DMS79 (cell line): ENCODE measurements at regions not wholly inside any gene's neighbourhood (a gene's known extent, or its start where the extent isn't known, plus 50 kb on each side); places are given as distances from the start of the nearest gene placed in this dataset.
"Not testable (repeated sequence)": the region's sequence is repeated elsewhere in the genome, so short reads cannot be mapped to it uniquely, and the experiment has no call there.

Experiments
- DNase-seq: peaks from one replicate; lab custom pipeline; 2025; lab: John Stamatoyannopoulos, UW

DNA sequence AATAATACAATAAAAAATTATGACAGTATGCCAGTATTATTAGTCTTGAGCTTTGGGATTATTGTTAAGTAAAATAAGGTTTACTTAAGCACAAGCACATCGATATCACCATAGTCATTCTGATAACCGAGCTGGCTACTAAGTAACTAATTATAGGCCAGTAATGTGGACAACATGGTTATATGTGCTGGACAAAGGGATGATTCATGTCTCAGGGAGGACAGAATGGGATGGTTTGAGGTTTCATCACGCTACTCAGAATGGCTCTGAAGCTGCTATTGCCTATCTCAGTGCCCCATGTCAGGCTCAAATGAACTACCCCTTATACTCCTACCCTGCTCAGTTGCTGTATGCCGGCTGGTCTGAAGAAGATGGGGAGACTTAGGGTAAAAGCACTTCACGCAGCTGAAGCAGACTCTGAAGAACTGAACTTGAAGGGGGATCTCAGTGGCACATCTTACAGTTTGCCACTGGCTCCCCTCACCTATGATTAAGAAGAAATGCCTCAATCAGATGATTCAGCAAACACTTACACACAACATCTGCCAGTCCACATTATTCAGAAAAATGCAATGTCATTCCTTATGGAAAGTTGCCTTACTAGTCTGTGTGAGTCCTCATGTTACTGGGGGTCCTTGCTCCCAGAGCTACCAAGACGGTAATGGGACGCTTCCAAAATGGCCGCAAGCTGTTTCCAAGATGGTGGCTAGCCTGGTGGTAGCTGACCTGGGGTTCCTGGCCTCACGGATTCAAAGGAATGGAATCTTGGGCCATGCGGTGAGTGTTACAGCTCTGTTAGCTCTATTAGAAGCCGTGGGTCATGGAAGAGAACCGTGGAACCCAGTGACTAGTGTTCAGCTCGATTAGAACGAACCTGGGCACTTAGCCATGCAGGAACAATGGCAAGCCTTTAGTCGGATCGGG is 1098.6 kb downstream of the TAF11L14 start:
- DNase-seq, result no peak

DNA sequence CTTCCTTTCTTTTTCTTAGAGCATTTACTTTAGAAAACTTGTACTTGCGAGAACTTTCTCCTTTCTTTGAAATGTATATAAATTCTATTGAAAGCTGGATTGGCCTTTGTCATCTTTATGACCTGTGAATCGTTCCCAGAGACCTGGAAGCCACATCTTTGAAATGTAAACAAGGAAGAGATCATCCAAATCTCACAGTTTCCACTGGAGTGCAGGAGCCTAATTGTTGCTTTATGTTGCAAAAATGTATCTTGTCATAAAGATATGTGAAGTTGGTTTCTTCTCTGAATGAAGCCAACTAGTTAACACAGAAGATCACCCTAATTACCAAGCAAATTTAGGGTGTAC is 1101.8 kb downstream of the TAF11L14 start:
- no peak for DNase-seq

DNA sequence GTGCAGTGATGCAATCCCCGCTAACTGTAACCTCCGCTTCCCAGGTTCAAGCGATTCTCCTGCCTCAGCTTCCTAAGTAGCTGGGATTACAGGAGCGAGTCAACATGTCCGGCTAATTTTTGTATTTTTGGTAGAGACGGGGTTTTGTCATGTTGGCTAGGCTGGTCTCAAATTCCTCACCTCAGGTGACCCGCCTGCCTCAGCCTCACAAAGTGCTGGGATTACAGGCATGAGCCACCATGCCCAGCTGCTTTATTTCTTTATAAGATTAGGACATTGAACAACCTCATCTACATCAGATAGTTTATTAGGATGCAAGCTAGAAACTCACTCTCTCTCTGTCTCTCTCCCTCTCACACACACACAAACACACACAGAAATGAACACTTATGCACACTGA is 1102.5 kb downstream of the TAF11L14 start:
- DNase-seq, result not testable (repeated sequence)

DNA sequence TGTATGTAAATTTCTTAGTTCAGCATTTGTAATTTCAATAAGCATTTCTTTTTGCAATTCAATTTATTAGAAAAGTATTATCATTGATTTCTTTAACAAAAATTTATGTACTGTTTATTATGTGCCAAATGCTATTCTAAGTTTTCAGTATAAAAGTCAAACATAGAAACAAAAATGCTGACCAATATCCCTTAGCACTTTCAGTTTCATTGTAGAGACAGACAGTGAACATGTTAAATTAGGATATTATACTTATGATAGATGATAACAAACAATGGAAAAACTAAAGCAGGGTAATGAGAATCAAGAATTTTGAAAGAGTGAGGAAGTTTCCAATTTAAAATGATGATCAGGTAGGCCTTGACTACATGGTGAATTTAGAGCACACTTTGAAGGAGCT is 1106.0 kb downstream of the TAF11L14 start:
- DNase-seq, result no peak

DNA sequence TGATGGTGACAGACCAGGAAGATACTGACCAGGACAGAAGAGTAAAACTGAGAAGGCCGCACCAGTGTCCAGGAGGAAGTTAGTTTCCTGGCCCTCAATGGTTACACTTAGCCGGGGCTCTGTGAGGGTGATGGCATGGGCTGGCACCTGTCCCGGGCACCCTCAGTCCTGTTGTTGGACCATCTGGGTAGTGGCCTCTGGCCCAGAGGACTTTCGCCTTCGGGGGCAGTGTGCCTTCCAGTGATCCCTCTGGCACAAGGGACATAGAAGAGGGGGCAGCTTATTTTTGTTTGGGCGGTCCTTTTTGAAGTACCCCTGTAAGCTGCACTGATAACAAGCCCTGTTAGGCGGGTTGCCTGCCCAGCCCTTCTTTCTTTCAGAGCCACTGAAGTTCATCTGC is 1108.6 kb downstream of the TAF11L14 start:
- DNase-seq, result no peak

DNA sequence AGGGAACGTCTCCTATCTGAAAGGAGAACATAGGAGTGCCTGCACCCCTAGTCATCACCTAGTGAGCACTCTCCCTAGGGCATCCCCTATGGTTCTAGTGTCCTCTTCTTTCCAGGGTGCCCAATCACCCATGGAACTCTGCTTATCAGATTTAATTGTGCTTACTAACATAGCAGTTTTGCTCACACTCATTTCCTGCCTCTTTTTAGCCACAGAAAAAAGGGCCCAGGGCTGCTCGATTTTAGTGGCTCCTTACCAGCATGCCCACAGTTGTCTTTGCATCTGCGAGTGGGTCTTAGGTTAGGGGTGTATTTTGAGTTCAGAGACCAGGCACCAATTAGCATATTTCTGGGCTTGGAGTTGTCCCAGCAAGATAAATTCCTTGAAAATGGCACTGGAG is 1110.2 kb downstream of the TAF11L14 start:
- no peak for DNase-seq

DNA sequence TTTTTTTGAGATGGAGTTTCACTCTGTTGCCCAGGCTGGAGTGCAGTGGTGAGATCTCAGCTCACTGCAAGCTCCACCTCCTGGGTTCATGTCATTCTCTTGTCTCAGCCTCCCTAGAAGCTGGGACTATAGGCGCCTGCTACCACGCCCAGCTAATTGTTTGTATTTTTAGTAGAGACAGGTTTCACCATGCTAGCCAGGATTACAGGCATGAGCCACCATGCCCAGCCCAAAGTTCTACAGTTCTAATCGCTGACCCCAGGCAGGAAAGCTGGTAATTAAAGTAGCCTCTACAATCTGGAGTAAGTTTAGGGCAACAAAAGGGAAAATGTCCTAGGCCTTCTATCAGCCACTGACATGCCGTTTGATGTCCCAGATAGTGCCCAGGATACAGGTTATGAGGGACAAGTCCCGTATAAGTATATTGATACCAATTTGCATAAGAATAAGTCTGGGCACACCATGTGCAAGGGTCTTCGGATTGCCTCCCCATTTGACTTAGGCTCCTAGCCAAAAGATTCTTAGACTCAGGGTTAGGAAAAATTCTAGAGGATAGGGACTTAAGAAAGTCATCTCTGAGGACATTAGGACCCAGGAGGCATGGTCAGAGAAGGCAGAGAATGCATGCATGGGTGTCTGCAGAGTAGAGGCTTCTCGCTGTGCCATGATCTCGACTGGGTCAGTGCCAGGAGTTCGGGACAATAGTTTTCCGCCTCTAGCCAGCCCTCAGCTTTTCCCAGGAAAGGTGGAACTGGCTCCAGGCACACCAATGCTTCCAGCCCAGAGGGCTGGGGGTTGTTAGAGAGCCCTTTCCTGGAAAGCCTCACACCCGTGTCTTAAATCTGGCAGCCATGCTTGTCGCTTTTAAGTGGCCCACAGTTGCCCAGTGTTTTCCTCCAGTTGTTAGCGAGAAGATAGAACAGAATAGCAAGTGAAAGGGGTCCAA is 1111.1 kb downstream of the TAF11L14 start:
- DNase-seq, result peak; percentile 31

DNA sequence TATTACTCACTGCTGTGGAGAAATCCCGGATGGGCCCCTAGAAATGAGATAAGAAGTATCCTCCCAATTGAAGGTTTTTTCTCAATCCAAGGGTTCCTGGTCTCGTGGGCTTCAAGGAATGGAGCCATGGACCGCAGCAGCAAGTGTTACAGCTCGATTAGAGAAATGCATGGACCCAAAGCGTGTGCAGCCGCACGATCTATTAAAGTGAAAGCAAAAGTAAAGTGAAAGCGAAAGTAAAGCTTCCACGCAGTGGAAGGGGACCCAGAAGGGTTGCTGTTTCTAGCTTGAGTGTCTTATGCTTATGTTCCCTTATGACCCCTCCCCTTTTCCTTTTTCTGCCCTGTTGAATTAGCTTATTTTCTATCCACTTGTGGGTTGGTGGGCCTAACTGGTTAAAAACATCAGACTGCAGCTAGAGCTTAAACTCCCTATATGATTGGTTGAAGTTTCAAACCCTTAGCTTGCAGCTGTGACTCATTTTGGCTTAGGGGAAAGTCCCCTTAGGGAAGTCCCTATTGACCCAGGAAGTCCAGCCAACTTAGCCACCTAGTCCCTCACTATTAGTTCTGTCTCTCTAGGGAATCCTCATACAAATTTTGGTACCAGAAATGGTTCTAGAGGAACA is 1111.8 kb downstream of the TAF11L14 start:
- DNase-seq, result peak; percentile 31

DNA sequence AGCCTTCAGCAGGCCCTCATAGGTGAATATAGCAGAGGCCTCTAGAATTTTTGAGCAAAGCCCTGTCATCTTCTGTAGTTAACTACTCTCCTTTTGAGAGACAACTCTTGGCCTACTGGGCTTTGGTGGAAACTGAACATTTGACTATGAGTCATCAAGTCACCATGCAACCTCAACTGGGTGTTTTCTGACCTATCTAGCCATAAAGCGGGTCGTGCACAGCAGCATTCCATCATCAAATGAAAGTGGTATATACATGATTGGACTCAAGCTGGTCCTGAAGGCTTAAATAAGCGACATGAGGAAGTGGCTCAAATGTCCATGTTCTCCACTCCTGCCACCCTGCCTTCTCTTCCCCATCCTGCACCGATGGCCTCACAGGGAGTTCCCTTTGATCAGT is 1115.5 kb downstream of the TAF11L14 start:
- no peak for DNase-seq

DNA sequence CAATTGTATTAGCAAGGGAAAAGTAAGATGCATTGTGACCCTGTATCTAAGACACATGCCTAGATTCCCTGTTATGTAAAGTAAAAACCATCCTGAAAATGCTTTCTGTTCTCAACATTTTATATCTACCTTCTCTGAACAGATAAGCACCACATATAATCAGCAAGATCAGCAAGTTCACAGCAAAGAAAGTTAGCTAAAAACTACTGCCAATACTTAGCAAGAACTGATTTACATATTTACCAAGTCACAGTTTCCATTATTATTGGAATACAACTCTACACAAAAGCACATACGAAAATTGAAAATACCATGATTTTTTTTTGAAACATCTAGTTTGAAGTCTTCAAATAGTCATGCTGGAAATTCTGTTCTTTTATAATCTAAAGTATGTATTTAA is 1118.1 kb downstream of the TAF11L14 start:
- DNase-seq, result no peak

DNA sequence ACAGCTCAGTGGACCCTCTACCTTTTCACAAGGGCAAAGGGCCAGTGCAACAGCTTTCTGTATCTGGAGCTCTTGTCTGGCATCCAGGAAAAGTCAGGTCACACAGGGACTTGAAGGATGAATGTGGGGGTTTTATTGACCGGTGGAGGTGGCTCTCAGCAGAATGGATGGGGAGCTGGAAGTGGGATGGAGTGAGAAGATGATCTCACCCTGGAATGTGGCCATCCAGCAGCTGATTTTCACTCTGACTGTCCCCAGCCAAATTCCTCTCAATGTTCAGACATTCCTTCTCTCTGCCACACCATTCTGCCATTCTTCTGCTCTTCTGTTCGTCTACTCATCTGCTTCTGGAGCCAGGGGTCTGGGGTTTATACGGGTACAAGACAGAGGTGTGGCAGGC is 1119.9 kb downstream of the TAF11L14 start:
- no peak for DNase-seq

DNA sequence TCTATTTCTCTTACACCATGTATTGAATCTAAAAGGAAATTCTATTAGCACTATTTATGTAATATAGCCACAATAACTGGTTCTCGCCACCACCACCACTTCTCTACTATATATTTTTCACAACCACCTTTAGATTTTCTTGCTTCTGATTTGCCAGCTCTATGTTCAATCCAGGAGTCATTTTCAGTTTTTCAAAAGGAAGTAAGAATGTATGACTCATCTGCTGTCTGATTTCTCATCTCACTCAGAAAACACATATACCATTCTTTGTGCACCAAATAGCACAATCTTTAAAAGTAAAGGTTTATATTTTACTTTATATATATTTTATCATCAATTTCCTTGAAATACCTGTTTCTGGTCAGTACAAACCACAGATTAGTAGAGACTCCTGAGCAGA is 1127.5 kb downstream of the TAF11L14 start:
- no peak for DNase-seq

DNA sequence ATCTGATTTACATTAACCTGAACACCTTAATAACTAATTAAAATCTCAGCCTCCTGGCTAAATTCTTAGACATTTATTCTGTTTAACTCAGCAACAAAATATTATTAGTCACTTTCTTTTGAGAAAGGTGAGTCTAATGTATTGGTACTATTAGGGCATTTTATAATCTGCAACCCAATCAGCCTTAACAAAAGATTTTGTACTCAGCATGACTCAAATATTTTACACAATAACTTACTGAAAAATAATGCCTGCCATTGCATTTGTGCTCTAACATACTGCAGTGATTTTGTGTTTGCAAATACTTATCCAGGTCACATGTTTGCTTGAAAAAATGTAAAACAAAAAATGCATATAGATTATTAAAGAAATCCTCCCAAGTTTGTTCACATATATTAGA is 1129.9 kb downstream of the TAF11L14 start:
- DNase-seq, result no peak

DNA sequence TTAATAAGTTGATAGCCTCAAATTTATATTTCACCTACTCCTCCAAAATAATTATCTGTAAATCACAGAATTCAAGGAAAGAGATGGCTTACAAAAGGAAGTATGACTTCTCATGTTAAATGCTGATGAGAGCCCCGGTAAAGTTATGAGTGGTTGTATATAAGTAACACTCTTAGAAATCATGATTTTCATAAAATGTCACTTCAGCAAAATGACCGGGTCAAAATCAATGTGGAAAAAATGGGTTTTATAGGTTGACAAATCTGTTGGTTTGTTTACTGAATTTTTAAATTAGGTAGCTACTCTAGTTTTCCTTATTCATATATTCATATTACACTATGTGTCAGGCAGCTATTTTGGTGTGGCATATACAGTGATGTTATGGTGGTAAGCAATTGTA is 1131.0 kb downstream of the TAF11L14 start:
- no peak for DNase-seq

DNA sequence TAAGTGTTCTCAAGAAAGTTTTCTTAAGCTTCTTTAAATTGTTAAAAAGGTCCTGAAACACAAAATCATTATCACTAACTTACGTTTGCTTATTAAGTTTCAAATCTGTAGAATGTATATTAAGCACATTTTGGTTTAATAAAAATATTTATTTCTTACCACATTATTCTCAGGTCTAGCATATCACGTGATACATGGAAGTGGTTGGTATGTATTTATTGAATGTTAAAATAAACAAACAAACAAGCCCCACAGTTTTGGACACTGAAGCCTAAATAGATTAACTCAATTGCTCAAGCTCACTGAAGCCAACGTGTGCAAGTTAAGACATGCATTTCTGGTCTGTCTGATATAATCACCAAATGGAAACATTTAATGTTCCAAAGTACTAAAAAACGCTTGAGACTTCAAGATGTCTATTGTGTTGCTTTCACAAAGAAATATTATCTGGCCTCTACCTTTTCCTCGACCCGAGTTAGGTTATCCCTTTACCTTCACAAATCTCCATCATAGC is 1136.9 kb downstream of the TAF11L14 start:
- DNase-seq, result no peak

DNA sequence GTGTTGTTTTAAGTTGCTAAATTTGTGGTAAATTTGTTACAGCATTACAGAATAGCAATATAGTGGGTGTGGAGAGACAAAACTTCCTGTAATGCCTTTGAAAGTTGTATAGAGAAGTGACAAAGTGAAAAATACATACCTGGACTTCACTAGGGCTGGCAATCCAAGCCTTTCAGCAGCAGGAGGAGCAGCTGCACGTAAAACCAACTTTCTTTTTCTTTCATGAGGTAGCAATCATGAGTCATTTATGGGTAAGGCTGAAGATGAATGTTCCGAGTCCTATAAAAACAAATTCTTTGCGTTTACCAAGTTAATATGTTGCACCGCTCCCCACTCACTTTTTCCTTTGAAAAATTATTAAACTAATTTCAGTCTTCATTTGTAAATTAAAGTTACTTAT is 1138.2 kb downstream of the TAF11L14 start:
- DNase-seq, result no peak

DNA sequence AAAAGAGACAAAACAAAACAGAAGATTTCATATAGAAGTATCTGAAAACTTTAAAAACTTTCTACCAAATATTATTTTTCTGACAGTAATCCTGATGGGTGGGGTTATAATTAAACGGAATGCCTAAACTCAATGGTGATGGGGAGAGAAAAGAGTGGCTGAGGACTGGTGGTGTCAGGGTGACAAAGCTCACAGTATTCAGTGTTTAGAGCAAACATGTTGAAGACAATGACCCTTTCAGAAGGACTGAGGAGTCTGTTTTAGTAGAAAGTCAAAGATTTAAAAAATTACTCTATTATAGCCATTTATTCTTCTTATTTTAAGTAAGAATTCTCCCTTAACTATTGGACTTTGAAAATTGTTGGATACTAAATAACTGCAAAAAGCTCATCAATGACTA is 1144.0 kb downstream of the TAF11L14 start:
- DNase-seq, result no peak

DNA sequence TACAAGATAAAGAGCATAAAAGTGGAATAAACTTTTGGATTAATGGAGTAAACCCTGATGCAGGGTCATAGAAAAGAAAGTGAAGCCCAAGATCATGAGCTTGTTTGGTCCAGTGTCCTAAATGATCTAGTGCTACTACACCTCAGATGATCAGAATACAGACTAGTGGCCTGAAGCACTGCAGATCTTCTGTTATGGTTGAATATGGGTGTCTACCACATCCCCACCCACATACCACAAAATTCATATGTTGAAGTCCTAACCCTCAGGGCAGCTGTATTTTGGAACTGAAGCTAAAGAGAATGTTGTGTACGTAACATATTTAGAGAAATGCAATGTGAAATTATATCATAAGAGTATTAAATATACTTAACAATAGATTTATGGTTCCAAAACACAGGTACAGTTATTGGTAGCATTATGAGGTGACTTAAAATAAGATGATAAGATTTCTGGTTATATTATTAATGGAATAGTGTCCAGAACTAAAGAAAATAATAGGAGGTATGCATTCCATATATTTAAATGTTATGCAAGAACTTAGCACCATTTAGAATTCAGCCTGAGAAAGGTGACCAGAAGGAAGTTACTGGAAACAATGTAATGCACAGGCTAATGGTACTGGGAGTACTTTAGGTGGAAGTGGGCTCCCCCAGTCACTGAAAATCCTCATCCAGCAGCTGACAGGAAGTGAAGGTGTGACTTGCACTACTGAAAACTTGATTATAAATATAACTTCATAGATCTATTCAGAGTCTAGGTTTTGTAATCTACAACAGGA is 1155.1 kb downstream of the TAF11L14 start:
- no peak for DNase-seq

DNA sequence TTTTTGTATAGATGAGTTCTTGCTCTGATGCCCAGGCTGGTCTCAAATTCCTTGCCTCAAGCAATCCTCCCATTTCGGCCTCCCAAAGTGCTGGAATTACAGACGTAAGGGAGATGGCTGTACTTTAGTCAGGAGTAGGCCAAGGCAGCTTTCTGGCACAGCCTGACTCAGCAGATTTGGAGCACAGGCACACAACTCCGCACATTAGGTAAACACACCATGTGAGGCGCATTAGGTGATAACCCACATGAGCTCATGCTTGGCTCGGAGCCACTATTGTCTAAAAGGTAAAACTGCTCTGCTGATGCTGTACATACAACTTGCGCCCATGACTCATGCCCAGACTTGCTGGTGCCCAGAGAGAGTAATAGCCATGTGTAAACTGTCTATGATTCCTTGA is 1157.9 kb downstream of the TAF11L14 start:
- no peak for DNase-seq

DNA sequence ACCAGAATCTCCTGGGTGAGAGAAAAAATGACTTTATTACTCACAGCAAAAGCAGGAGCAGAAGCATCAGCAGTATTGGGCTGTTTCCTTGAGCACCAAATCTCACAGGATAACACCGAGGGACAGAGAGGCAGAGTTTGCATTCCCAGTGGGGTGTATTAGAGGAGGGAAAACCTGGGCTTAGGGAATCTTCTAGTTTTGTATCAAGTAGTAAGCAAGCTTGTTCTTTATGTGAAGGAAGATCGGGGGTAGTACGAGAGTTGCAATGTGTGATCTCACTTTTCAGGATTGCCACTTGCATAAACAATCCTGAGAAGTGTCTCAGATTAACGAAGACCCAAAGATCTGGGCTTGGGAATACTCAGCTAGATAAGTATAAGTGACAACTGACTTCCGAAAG is 1163.0 kb downstream of the TAF11L14 start:
- no peak for DNase-seq

DNA sequence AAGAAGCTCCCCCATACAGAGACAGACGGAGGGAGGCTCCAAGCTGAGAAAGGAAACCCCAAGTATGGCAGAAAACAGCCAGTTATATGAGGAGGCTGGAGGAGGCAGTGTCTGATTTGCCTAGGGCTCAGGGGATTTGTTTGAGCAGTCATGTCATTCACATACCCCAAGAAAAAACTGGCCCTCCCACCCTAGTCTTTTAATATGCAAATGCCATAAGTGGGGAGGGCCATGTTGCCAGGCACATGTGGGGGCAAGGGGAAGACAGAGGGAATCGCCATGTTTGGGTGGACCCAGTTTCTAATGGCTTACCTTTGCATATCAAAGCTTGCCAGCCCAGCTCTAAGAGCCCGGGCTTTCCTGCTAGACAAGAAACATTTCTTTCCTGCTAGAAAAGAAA is 1163.8 kb downstream of the TAF11L14 start:
- no peak for DNase-seq
